ENCODE measurements at regions not wholly inside any gene's neighbourhood (a gene's known extent, or its start where the extent isn't known, plus 50 kb on each side); places are given as distances from the start of the nearest gene placed in this dataset.

DNA sequence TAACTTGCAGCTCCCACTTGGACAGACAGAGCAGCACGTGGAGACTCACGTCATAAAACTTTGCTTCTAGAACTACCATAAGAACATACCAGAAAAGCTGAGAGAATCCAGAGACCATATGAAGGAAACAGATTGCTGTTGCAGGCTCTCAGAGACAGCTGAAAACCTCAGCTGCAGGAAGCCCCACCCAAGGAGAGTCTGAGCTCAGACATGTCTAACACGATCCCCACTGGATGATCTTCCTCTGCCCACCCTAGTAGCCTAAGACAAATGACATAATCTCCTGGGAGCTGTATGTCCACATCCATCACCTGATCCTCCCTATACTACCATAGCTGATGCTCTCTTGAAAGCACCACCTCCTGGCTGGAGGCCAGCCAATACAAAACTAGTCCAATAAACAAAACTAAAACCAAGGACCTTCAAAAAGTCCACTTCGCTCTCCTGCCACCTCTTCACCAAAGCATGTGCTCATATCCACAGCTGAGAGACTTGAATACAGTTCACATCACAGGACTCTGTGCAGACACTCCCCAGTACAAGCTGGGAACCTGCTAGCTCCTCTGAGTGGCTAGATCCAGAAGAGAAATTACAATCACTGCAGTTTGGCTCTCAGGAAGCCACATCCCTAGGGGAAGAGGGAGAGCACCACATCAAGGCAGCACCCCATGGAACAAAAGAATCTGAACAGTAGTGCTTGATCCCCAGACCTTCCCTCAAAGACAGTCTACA is 257.4 kb downstream of the TRIM36 start:
- TF ChIP-seq, protein P1, sequence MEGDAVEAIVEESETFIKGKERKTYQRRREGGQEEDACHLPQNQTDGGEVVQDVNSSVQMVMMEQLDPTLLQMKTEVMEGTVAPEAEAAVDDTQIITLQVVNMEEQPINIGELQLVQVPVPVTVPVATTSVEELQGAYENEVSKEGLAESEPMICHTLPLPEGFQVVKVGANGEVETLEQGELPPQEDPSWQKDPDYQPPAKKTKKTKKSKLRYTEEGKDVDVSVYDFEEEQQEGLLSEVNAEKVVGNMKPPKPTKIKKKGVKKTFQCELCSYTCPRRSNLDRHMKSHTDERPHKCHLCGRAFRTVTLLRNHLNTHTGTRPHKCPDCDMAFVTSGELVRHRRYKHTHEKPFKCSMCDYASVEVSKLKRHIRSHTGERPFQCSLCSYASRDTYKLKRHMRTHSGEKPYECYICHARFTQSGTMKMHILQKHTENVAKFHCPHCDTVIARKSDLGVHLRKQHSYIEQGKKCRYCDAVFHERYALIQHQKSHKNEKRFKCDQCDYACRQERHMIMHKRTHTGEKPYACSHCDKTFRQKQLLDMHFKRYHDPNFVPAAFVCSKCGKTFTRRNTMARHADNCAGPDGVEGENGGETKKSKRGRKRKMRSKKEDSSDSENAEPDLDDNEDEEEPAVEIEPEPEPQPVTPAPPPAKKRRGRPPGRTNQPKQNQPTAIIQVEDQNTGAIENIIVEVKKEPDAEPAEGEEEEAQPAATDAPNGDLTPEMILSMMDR (IDR thresholded peaks at IDR 0.05), result no peak
- no peak for TF ChIP-seq POLR2A (IDR thresholded peaks at IDR 0.05)
